B cell (primary cell): ENCODE measurements at regions not wholly inside any gene's neighbourhood (a gene's known extent, or its start where the extent isn't known, plus 50 kb on each side); places are given as distances from the start of the nearest gene placed in this dataset.

Experiments used
- EZH2 ChIP-seq: IDR thresholded peaks from 2 replicates; pipeline ENCODE4 v1.6.1; 2012; ENCODE audit warnings: borderline replicate concordance, low read depth, mild to moderate bottlenecking, moderate library complexity, low read length; ENCODE audit not compliant: insufficient read depth, poor library complexity, severe bottlenecking
- TF ChIP-seq, protein P1 (sequence below): fragments of 200-600 bp; IDR thresholded peaks from one replicate; pipeline ENCODE4 v1.8.0; 2022; ENCODE audit warnings: antibody characterized with exemption, mild to moderate bottlenecking

DNA sequence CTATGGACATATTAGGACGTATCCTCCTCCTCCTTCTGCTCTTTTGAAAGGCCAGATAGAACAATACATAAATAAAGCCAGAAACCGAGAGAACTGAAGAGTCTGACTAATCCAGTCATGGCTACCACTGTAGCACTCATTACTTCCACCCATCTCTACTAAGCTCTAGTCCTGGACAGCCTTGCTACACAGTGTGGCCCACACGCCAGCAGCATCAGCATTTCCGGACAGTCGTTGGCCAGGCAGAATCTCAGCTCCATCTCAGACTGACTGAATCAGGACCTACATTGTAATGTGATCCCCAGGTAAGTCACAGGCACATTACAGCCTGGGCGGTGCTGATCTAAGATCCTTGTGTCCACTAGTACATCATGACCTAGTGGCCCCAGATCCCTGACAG, 182.9 kb downstream of the DRD1 start:
- TF ChIP-seq, protein P1, sequence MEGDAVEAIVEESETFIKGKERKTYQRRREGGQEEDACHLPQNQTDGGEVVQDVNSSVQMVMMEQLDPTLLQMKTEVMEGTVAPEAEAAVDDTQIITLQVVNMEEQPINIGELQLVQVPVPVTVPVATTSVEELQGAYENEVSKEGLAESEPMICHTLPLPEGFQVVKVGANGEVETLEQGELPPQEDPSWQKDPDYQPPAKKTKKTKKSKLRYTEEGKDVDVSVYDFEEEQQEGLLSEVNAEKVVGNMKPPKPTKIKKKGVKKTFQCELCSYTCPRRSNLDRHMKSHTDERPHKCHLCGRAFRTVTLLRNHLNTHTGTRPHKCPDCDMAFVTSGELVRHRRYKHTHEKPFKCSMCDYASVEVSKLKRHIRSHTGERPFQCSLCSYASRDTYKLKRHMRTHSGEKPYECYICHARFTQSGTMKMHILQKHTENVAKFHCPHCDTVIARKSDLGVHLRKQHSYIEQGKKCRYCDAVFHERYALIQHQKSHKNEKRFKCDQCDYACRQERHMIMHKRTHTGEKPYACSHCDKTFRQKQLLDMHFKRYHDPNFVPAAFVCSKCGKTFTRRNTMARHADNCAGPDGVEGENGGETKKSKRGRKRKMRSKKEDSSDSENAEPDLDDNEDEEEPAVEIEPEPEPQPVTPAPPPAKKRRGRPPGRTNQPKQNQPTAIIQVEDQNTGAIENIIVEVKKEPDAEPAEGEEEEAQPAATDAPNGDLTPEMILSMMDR = no peak
- no peak for TF ChIP-seq EZH2
